Fibroblast of skin of abdomen (primary cell): ENCODE measurements at regions not wholly inside any gene's neighbourhood (a gene's known extent, or its start where the extent isn't known, plus 50 kb on each side); places are given as distances from the start of the nearest gene placed in this dataset.
"Not testable (repeated sequence)": the region's sequence is repeated elsewhere in the genome, so short reads cannot be mapped to it uniquely, and the experiment has no call there.

Source experiments
- DNase-seq: peaks from one replicate; pipeline ENCODE4 v3.0.0-alpha.2; 2013

DNA sequence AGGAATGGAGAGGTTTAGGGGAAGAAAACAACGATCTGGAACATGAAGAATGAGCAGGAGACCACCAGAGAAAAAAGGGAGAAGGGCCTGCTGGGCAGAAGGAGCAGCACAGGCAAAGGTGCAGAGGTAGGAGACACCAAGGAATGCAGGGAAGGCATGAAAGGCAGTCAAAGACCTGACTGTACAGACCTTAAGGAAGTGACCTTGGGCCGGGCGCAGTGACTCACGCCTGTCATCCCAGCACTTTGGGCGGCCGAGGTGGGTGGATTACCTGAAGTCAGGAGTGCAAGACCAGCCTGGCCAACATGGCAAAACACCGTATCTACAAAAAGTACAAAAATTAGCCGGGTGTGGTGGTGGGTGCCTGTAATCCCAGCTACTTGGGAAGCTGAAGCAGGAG is 157.7 kb upstream of the ATP10A start:
- no peak for DNase-seq

GRCh38 chr15:26017665-26018064 is 154.5 kb upstream of the ATP10A start:
- no peak for DNase-seq

DNA sequence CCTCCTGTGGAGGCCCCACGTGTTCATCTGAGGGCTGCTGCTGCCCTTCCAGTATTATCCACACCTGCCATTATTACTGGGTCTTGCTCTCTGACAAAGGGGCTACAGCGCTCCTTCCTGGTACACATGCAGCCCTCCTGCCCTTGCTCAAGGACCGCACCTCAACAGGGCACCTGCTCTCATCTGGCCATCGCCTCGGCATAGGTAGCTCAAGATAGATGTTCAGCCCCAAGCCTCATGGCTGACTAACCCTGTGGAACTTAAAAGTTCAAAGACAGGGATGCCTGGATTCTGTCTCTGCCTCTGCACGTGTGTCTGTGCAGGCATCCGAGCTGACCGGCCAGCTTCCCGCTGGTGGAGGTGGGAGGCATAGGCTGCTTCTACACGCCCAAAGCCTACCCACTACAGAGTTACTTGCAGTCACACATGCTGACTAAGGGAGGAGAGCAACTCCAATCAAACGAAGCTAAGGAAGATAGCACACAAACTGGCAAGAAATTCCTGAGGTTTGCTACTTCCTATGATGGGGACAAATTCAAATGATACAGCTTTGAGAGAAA is 152.5 kb upstream of the ATP10A start:
- DNase-seq, result no peak

DNA sequence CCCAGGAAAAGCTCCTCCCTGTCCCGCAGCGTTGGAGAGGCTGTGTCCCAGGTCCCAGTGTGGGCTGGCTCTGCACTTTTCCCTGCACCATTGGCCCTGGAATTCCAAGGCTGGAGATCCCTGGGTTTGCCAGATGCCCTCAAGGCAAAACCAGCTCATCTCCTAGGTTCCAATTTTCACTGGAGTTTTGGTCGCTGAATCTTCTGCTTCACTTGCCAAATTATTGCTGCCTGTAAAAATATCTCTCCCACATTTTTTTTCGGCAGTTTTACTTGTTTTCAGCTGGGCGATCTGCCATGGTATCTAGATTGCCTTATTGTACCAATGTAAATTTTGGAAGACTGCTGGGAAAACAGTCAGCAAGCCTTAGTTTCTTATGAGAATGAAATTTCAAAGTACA is 150.9 kb upstream of the ATP10A start:
- DNase-seq, result no peak

DNA sequence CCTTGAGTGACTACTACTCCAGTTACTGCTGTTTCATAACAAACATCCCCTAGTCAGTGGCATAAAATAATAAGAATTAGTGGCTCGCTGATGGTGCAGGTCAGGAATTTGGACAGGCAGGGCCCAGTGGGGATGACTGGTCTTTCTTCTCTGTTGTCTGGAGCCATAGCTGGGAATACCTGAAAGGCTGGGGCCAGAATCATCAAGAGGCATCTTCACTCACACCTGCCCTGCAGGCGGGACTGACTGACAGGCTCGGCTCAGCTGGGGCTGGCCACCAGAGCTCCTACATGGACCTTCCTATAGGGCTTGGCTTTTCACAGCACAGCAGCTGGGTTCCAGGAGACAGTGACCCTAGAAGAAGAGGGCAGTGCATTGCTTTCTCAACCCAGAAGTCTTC is 148.8 kb upstream of the ATP10A start:
- DNase-seq, result no peak

DNA sequence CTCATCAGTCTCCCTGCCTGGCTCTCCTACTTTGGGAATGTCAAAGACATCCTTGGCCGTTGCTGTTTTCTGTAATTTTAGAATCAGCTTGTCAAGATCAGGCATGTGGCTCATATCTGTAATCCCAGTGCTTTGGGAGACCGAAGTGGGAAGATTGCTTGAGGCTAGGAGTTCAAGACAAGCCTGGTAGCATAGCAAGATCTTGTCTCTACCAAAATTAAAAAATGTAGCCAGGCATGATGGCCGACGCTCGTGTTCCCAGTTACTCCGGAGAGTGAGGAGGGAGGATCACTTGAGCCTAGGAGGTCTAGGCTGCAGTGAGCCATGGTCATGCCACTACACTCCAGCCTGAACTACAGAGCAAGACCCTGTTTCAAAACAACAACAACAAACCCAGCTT is 144.0 kb upstream of the ATP10A start:
- DNase-seq, result no peak

GRCh38 chr15:26001201-26001600 is 138.1 kb upstream of the ATP10A start:
- no peak for DNase-seq

DNA sequence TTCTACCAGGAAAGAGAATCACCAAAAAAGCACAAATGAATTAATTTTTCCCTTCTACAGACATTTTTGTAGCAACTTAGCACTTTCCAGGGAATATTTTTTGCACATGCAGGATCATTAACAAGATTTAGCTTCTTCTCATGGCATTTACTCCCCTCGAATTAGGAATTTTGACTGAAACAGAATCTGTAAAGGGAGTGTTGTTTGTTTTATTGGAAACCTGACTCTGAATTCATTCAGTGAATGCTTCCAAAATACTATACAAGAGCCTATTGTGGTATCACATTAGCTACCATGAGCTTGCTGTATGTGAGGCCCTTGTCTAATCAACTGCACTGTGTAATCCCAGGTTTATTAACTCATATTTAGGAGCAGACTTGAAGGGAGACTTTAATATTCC is 130.4 kb upstream of the ATP10A start:
- DNase-seq, result no peak

DNA sequence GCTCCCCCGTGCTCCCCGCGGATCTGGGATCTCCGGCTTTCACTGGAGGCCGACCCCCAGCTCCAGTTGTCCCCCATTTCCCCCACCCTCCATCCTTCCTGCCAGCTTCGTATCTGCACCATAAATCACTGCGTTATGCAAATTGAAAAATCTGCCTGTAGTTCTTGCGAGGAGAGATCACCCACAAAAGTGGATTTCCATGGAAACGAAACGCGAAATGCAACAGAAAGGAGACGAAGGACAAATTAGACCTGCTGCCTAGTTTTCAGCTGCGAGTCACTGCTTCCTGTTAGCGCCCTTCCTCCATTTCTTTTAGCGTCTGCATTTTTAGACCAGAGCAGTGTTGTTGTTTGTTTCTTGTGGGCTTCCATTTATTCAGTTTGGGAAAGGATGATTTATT is 127.1 kb upstream of the ATP10A start:
- no peak for DNase-seq

GRCh38 chr15:25989327-25989726 is 126.2 kb upstream of the ATP10A start:
- DNase-seq, result no peak

DNA sequence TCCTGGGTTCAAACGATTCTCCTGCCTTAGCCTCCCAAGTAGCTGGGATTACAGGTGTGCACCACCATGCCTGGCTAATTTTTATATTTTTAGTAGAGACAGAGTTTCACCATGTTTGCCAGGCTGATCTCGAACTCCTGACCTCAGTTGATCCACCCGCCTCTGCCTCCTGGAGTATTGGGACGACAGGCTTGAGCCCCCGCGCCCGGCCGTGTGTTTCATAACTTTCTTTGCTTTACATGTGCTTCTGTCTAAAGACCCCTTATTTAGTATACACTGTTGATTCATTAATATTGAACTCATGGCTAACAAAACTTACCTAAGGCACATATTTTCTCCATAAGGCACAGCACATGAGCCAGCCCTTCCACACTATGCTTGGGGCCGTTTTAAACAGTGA is 125.6 kb upstream of the ATP10A start:
- DNase-seq, result not testable (repeated sequence)

GRCh38 chr15:25987638-25988037 is 124.5 kb upstream of the ATP10A start:
- no peak for DNase-seq

DNA sequence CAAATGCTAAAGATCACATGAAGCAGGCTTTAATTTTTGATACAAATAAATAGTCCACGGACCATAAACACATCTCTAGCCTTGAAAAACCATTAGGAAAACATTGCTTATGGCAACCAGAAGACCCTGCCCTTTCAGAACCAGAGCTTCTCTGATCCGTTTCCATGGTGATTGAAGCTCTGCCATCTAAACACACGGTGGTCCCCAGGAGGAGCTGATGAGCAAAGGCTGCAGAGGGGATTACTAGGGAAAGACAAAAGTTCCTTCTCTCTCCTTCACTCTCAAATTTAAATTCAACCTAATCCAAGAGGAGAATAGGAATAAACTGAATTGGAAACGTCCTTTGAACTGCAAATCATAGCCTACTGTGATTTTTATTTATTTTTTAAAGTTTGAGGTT is 122.0 kb upstream of the ATP10A start:
- DNase-seq, result no peak

GRCh38 chr15:25982736-25983135 is 119.6 kb upstream of the ATP10A start:
- no peak for DNase-seq

DNA sequence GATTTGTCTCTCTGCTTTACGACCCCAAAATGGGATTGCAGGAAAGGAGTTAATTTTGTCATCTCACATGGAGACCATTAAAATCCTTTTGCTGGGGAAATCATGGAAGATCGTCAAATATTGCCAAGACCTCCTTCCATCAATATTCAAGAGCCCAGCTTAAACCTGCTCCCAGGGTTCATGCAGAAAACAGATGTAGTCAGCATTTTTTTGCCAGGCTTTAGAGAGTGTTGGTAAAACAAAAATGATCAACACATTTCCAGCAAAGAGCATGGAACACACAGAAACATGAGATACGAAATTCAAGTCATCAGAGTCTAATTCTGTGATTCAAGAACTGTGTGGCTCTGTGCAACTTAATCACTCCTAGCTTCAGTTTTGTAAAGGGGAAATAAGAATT is 118.0 kb upstream of the ATP10A start:
- DNase-seq, result no peak

DNA sequence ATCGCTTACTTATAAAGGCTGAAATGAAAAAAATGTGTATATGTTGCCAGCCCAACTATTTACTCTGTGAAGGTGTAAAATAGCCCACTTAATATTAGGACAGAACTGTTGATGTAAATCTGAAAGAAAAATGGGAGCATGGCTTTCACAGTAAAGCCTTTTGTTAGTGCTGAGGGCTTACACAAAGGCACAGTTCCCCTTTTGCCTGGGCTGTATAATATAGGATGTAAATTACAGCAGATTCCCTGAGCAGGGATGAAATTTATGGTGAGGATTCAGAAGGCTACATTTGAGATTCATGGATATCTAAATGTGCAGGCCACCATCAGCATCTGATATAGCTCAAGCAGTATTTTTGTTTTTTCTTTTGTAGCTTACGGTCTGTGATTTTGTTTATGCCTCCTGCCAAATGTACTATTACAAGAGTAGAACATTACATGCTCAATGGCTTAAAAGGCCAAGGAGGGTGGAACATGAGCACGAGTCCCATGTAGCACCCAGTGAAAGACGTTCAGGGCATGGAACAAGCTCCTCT is 109.1 kb upstream of the ATP10A start:
- no peak for DNase-seq

- no peak for DNase-seq
These were observed 107.9 kb upstream of the ATP10A start for GRCh38 chr15:25971053-25971452.

GRCh38 chr15:25969886-25970285 is 106.8 kb upstream of the ATP10A start:
- DNase-seq, result no peak

GRCh38 chr15:25967116-25967515 is 104.0 kb upstream of the ATP10A start:
- DNase-seq, result peak; percentile 6

- DNase-seq, result no peak
These were observed 102.2 kb upstream of the ATP10A start for GRCh38 chr15:25965326-25965725.

DNA sequence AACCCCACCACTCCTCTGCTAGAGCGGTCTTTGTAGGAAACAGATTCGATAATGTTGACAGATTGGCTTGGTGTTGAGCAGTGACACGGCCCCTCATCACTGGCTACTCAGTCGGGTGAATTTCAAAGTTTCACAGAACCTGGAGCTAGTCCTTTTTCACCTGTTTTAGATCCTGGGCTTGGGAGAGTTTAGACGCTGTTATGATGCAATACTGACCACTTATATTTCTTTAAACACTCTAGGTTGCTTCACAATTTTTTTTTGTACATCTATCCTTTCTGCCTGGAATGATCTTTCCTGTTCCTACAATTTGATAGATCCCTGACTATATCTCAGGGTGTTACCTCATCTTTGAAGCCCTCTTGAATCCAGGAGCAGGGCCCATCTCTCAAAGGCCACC is 97.1 kb upstream of the ATP10A start:
- no peak for DNase-seq

DNA sequence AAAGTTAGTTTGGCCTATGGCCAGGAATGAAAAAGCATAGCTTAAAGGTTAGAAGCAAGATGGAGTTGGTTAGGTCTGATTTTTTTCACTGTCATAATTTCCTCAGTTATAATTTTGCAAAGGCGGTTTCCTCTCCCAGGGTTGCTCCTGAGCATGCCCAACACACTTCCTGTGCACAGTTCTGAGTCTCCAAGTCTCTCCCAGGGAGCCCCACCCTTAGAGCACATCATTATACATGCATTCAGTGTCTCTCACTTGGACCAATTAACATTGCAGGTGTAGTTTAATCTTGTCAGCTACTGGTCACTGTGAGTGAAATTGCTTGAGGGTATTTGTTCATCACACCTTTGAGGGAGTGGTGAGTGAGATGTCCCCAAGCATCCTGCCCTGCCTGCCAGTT is 96.0 kb upstream of the ATP10A start:
- DNase-seq, result no peak

DNA sequence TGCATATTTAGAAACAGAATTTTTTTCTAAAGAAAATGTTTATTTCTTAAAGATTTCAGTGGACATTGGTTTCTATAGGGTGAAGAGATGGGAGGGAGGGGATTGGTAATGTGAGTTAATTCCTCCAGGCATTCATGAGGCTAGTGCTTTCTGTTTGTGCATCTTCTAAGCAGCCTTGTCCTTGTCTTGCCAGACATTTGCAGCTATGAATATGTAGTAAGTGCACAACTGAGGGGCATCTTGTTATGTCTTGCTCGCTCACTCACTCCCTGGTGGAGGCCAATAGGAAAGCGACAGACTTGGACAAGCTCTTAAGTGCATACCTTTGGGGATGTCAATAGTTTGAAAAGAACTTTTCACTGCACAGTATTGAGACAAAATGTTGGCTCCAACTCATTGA is 92.5 kb upstream of the ATP10A start:
- no peak for DNase-seq

GRCh38 chr15:25954398-25954797 is 91.3 kb upstream of the ATP10A start:
- no peak for DNase-seq

DNA sequence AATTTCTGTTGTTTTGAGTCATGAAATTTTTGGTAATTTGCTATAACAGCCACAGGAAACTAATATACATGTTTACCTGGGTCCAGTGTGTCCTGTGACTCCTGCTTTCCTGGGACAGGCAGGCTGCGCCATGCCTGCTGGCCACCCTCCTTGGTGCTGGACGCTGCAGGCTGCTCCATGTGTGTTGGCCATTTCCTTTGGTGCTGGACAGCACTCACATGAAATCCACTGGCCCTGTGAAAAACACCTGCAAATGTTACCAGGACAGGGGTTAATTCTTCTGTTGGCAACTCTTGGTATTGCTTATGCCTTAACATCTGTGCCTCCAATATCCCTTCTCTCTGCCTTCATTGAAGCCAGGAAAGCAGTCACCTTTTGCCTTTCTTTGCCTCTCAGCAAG is 86.9 kb upstream of the ATP10A start:
- no peak for DNase-seq
